ENCODE measurements at regions not wholly inside any gene's neighbourhood (a gene's known extent, or its start where the extent isn't known, plus 50 kb on each side); places are given as distances from the start of the nearest gene placed in this dataset.
A peak's percentile ranks its signal among the peaks of the same experiment; 100 is the strongest.

DNA sequence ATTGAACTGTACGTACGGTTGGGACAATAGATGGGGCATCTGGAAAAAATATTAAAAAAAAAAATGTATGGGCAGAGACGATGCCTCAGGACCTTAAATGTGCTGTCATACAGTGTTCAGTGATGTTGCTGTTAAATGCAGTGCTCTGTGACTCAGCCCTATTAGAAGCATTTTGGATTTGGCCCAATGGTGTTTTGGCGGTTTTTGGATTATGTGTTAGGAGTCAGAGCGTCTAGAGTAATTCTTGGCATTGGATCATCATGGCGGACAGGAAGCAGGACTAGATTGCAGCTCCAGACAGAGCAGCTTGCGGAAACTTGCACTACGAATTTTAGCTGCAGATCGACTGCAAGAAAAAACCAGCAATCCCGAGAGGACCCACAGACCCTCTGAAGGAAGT lies 280.0 kb downstream of the SOX4 start:
- peaks cover 7% of the 10 kb centered on the region for H3K4me1 ChIP-seq (ENCODE audit: control insufficient read depth, insufficient read depth, low read length)
- H3K27me3 ChIP-seq (ENCODE audit: control insufficient read depth, insufficient read depth, low read length): no peaks in the 10 kb centered on the region
- no peak overlapping the region for H3K56ac ChIP-seq (ENCODE audit: extremely low read depth, insufficient read depth, low read length)
- no peaks in the 10 kb centered on the region for H4K20me1 ChIP-seq (ENCODE audit: insufficient read depth, low read length)
- WGBS, 2 experiments (ENCODE audit: extremely low coverage in 2 of 2, insufficient read length in 1 of 2): 0% methylated on average over 1 of the region's 10 CpGs; no CpG with 5 or more reads in 1 of the 2 experiments
- H4K91ac ChIP-seq (ENCODE audit: insufficient read depth, low read depth, low read length): peak overlapping the region; percentile 62
- H2AFZ ChIP-seq (replicated peaks; ENCODE audit: low read length, poor library complexity): peak overlapping the region; percentile 73
- H2AK5ac ChIP-seq (ENCODE audit: low read depth, low read length): no peak overlapping the region
- no peak overlapping the region for H2BK15ac ChIP-seq (ENCODE audit: low read depth, low read length)
- peak overlapping the region; percentile 56 for H3K14ac ChIP-seq (replicated peaks; ENCODE audit: low read depth, low read length)
- H3K79me1 ChIP-seq (ENCODE audit: low read depth in 1 of 2, low read length in 2 of 2): 0 out of 4 replicates have a peak, but pooled peaks cover 0 to 7% of the 10 kb centered on the region in 2 experiments
- DNase-seq (peak; percentile 96), ATAC-seq (ENCODE audit: low read depth) (peak; percentile 92)
- H3K4ac ChIP-seq (ENCODE audit: low read depth, low read length): peak overlapping the region; percentile 52
- H4K8ac ChIP-seq (ENCODE audit: low read depth in 2 of 2, low read length in 2 of 2): peak overlapping the region; percentile 1 to 62; a peak in 3 of 4 replicates
- H3K36me3 ChIP-seq (ENCODE audit: control insufficient read depth, insufficient read depth, low read length): peaks cover 2% of the 10 kb centered on the region; the same call in 1 of the 2 replicates
- H3K27ac ChIP-seq (ENCODE audit: insufficient read depth, low read length): peak overlapping the region; percentile 21; the same call in 1 of the 2 replicates
- TF ChIP-seq, protein P1, sequence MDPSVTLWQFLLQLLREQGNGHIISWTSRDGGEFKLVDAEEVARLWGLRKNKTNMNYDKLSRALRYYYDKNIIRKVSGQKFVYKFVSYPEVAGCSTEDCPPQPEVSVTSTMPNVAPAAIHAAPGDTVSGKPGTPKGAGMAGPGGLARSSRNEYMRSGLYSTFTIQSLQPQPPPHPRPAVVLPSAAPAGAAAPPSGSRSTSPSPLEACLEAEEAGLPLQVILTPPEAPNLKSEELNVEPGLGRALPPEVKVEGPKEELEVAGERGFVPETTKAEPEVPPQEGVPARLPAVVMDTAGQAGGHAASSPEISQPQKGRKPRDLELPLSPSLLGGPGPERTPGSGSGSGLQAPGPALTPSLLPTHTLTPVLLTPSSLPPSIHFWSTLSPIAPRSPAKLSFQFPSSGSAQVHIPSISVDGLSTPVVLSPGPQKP (IDR thresholded peaks at IDR 0.05; ENCODE audit: borderline replicate concordance, low read depth, low read length): no peak
- TF ChIP-seq FOS (IDR thresholded peaks at IDR 0.05; ENCODE audit: low read depth, low read length) (peak; percentile 51), NFE2L2 (IDR thresholded peaks at IDR 0.05; ENCODE audit: low read depth, low read length) (peak; percentile 56; the same call in 1 of the 2 replicates), CHD1 (IDR thresholded peaks at IDR 0.05; ENCODE audit: low read depth, low read length) (no peak), CEBPB (IDR thresholded peaks at IDR 0.05; ENCODE audit: low read depth, low read length) (no peak)
- TF ChIP-seq, protein P2, sequence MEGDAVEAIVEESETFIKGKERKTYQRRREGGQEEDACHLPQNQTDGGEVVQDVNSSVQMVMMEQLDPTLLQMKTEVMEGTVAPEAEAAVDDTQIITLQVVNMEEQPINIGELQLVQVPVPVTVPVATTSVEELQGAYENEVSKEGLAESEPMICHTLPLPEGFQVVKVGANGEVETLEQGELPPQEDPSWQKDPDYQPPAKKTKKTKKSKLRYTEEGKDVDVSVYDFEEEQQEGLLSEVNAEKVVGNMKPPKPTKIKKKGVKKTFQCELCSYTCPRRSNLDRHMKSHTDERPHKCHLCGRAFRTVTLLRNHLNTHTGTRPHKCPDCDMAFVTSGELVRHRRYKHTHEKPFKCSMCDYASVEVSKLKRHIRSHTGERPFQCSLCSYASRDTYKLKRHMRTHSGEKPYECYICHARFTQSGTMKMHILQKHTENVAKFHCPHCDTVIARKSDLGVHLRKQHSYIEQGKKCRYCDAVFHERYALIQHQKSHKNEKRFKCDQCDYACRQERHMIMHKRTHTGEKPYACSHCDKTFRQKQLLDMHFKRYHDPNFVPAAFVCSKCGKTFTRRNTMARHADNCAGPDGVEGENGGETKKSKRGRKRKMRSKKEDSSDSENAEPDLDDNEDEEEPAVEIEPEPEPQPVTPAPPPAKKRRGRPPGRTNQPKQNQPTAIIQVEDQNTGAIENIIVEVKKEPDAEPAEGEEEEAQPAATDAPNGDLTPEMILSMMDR (conservative IDR thresholded peaks at IDR 0.05; ENCODE audit: low read depth, low read length): no peak
- peak overlapping the region; percentile 87; the same call in 1 of the 2 replicates for H4K5ac ChIP-seq (ENCODE audit: low read depth, low read length)
- dilution Hi-C loops (cut with HindIII; ENCODE audit: low sequenced_read_pairs, unreplicated experiment) (no loop called here), intact Hi-C loops (cut with micrococcal nuclease) (no loop called here), in situ Hi-C loops (cut with MboI; ENCODE audit: low sequenced_read_pairs) (no loop called here)
- H2AK9ac ChIP-seq (replicated peaks; ENCODE audit: low read depth, low read length, poor library complexity): no peak overlapping the region
- peak overlapping the region; percentile 45 for H2BK20ac ChIP-seq (ENCODE audit: low read depth, low read length)
- H3K23ac ChIP-seq (ENCODE audit: low read depth, low read length): peak overlapping the region; percentile 18; the same call in 1 of the 2 replicates
- no peaks in the 10 kb centered on the region for H3K9me1 ChIP-seq (ENCODE audit: insufficient read depth, low read length)
- H3K9me3 ChIP-seq (ENCODE audit: control insufficient read depth, insufficient read depth, low read length): no peaks in the 10 kb centered on the region
- peak overlapping the region; percentile 25; the same call in 1 of the 2 replicates for H3K4me2 ChIP-seq (ENCODE audit: low read depth, low read length)
- peak overlapping the region; percentile 0 for H2BK5ac ChIP-seq (ENCODE audit: low read depth, low read length, poor library complexity, severe bottlenecking)
- ChIA-PET CTCF (no interaction called here), POLR2A (ENCODE audit: unreplicated experiment) (no interaction called here)
- no peak overlapping the region for H3K9ac ChIP-seq (ENCODE audit: low read depth, low read length)
- BruUV-seq (replicated peaks): no TSS peak
- H2BK120ac ChIP-seq (ENCODE audit: low read depth, low read length): peak overlapping the region; percentile 60
- peak overlapping the region; percentile 22; the same call in 1 of the 2 replicates for H3K18ac ChIP-seq (ENCODE audit: low read depth, low read length)
- no peak overlapping the region for H3K4me3 ChIP-seq (ENCODE audit: insufficient read depth, low read depth, low read length)
